Natural killer cell (primary cell): ENCODE measurements at regions not wholly inside any gene's neighbourhood (a gene's known extent, or its start where the extent isn't known, plus 50 kb on each side); places are given as distances from the start of the nearest gene placed in this dataset.
"Not testable (repeated sequence)": the region's sequence is repeated elsewhere in the genome, so short reads cannot be mapped to it uniquely, and the experiment has no call there.

Experiments used
- ATAC-seq, 3 donors: fragments of 150-1000 bp in 2 of 3; fragments of 200-7000 bp in 1 of 3; cut with Tn5 transposase; 1 replicate in 1 of 3; 2 replicates in 2 of 3; pipeline ENCODE4 v1.10.0; 2021; ENCODE audit warnings: mild to moderate bottlenecking in 2 of 3, moderate library complexity in 2 of 3
- DNase-seq, 2 donors: peaks; one replicate each; pipeline versions ENCODE4 v3.0.0 to v3.0.0-alpha.2; 2013 to 2021; ENCODE audit warnings: mixed read lengths in 1 of 2
- H3K27ac ChIP-seq: one replicate; pipeline ENCODE4 v1.5.1; 2013; ENCODE audit warnings: mild to moderate bottlenecking, low read length
- H3K27me3 ChIP-seq: one replicate; pipeline ENCODE4 v1.6.1; 2013; ENCODE audit warnings: low read length; ENCODE audit not compliant: control insufficient read depth, insufficient read depth
- H3K36me3 ChIP-seq: one replicate; pipeline ENCODE4 v1.6.1; 2013; ENCODE audit warnings: low read length; ENCODE audit not compliant: control insufficient read depth, insufficient read depth
- H3K4me1 ChIP-seq: one replicate; pipeline ENCODE4 v1.6.1; 2013; ENCODE audit warnings: low read length; ENCODE audit not compliant: control insufficient read depth, insufficient read depth
- H3K4me3 ChIP-seq: one replicate; pipeline ENCODE4 v1.5.1; 2013; ENCODE audit warnings: low read length
- H3K9me3 ChIP-seq: one replicate; pipeline ENCODE4 v1.6.1; 2013; ENCODE audit warnings: low read length; ENCODE audit not compliant: control insufficient read depth, insufficient read depth
- H3K27ac Mint-ChIP-seq, 2 donors: one replicate each; pipeline ENCODE4 v1.8.0; 2022; ENCODE audit warnings: mild to moderate bottlenecking in 2 of 2, mixed read lengths in 2 of 2, moderate library complexity in 1 of 2
- H3K27me3 Mint-ChIP-seq, 2 donors: one replicate each; pipeline ENCODE4 v1.8.0; 2022; ENCODE audit warnings: low read depth in 2 of 2, mixed read lengths in 2 of 2
- H3K36me3 Mint-ChIP-seq: one replicate; pipeline ENCODE4 v1.8.0; 2022; ENCODE audit warnings: mixed read lengths
- H3K4me1 Mint-ChIP-seq, 2 donors: one replicate each; pipeline ENCODE4 v1.8.0; 2022; ENCODE audit warnings: mixed read lengths in 2 of 2
- H3K4me3 Mint-ChIP-seq: one replicate; pipeline ENCODE4 v1.8.0; 2022; ENCODE audit warnings: mild to moderate bottlenecking, moderate library complexity, mixed read lengths
- H3K9me3 Mint-ChIP-seq, 2 donors: one replicate each; pipeline ENCODE4 v1.8.0; 2022; ENCODE audit warnings: mixed read lengths in 2 of 2
- CTCF ChIP-seq: fragments of 200-600 bp; IDR thresholded peaks from one replicate; pipeline ENCODE4 v1.8.0; 2022; ENCODE audit warnings: antibody characterized with exemption
- WGBS: methylation state at CpG from one replicate; pipeline ENCODE4 v1.1.7; 2013; ENCODE audit warnings: missing lambda C conversion rate; ENCODE audit not compliant: insufficient coverage; 5-methylcytosine and 5-hydroxymethylcytosine counted together
- intact Hi-C: fragments of 100-400 bp; cut with micrococcal nuclease; formaldehyde crosslinking; loops from one replicate; pipeline ENCODE4 v1.14.2; 2022

DNA sequence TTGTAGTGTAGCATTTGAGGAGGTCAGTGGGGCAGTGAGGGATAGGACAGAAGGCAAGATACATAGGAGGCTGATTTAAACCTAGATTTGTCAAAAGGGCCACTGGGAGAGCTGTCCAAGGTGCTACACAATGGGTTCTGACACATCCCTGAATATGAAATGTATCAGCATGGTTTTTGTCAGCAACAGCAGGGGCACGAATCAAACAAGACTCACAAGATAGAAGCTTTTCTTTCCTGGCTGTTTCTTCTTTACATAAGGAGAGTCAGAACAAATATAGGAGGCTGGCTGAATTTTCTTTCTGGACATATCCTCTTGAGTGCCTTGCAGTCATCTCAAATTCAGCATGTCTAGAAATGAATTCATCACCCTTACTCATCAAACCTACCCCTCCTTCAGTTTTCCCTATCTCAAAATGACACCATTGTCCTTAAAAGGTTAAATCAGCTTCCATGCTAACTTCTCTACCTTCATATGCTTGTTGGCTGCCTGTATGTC is 130.5 kb downstream of the NPIPB5 start:
- intact Hi-C loops, result no loop called here

DNA sequence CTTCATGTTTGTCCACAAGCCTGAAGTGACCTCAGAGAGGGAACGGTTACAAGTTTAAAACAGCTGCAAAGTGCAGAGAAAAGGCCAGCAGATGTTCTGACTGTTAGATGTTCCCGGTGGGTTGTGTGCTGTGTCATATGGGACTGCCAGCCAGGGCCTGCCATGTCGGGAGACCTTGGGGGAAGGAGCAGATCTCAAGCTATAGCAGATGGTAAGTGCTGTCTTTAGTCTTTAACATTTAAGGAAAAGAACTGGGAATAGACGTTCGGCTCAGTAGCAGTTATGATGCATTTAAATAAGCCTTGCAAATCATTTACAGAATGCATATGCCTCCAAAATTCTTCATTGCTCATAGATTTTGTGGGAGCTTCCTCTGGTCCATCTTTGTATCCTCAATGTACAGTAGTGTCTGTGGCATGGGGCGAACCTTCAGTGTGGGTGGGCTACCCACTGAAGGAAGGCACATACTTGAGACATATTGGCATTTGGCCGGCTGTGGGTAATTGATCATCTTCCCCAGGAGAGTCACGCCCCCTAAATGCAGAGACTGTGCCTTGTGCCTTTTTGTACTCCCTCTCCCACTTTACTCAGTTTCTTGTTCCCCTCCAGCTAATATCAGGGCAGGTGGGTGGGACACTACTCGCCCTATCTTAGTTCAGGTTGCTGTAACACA is 131.9 kb downstream of the NPIPB5 start:
- no peak overlapping the region for H3K4me3 Mint-ChIP-seq
- DNase-seq (no peak), ATAC-seq (no peak)
- Histone ChIP-seq H3K4me1 (no peaks in the 10 kb centered on the region), H3K9me3 (no peaks in the 10 kb centered on the region), H3K27me3 (peaks cover 10% of the 10 kb centered on the region), H3K36me3 (no peaks in the 10 kb centered on the region), H3K4me3 (no peak overlapping the region), H3K27ac (no peak overlapping the region)
- H3K27me3 Mint-ChIP-seq, result no peaks in the 10 kb centered on the region
- H3K27ac Mint-ChIP-seq, result no peak overlapping the region
- no peaks in the 10 kb centered on the region for H3K4me1 Mint-ChIP-seq
- no peak for TF ChIP-seq CTCF
- intact Hi-C loops, result no loop called here
- H3K36me3 Mint-ChIP-seq, result no peaks in the 10 kb centered on the region
- no peaks in the 10 kb centered on the region for H3K9me3 Mint-ChIP-seq
- WGBS, result 79% methylated on average over 9 of the region's 9 CpGs

More for the DNA sequence above, 130.5 kb downstream of the NPIPB5 start:
- Mint-ChIP-seq H3K4me3 (no peak overlapping the region), H3K27me3 (no peaks in the 10 kb centered on the region), H3K36me3 (no peaks in the 10 kb centered on the region), H3K4me1 (no peaks in the 10 kb centered on the region), H3K9me3 (no peaks in the 10 kb centered on the region), H3K27ac (no peak overlapping the region)
- WGBS, result 48% methylated on average over 1 of the region's 1 CpG
- H3K4me3 ChIP-seq, result no peak overlapping the region
- no peak for ATAC-seq
- no peaks in the 10 kb centered on the region for H3K4me1 ChIP-seq
- no peak for DNase-seq
- no peak for TF ChIP-seq CTCF
- no peak overlapping the region for H3K27ac ChIP-seq
- H3K36me3 ChIP-seq, result no peaks in the 10 kb centered on the region
- H3K27me3 ChIP-seq, result peaks cover 6% of the 10 kb centered on the region
- no peaks in the 10 kb centered on the region for H3K9me3 ChIP-seq

DNA sequence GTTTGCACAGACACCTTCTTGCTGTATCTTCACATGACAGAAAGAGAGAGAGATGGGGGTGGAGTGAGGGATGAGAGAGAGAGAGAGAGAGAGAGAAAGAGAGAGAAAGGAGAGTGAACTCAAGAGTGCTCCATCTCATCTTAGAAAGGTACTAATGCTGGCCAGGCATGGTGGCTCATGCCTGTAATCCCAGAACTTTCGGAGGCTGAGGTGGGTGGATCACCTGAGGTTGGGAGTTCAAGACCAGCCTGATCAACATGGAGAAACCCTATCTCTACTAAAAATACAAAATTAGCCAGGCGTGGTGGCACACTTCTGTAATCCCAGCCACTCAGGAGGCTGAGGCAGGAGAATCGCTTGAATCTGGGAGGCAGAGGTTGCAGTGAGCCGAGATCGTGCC is 132.5 kb downstream of the NPIPB5 start:
- H3K4me1 Mint-ChIP-seq, H3K36me3 ChIP-seq, intact Hi-C loops, H3K4me3 ChIP-seq, DNase-seq, H3K27me3 Mint-ChIP-seq, H3K9me3 ChIP-seq, H3K27ac ChIP-seq, ATAC-seq, H3K4me3 Mint-ChIP-seq, H3K27ac Mint-ChIP-seq, H3K36me3 Mint-ChIP-seq, H3K9me3 Mint-ChIP-seq, H3K4me1 ChIP-seq: not testable (repeated sequence)
- peaks cover 12% of the 10 kb centered on the region for H3K27me3 ChIP-seq
- 91% methylated on average over 5 of the region's 5 CpGs for WGBS

- Histone ChIP-seq H3K4me3 (no peak overlapping the region), H3K9me3 (no peaks in the 10 kb centered on the region), H3K27me3 (peaks cover 12% of the 10 kb centered on the region), H3K4me1 (no peaks in the 10 kb centered on the region), H3K36me3 (no peaks in the 10 kb centered on the region), H3K27ac (no peak overlapping the region)
- TF ChIP-seq CTCF, result no peak
- DNase-seq, result no peak
- Mint-ChIP-seq H3K36me3 (no peaks in the 10 kb centered on the region), H3K4me3 (no peak overlapping the region), H3K27me3 (no peaks in the 10 kb centered on the region), H3K27ac (no peak overlapping the region), H3K4me1 (no peaks in the 10 kb centered on the region), H3K9me3 (no peaks in the 10 kb centered on the region)
- WGBS, result 91% methylated on average over 2 of the region's 2 CpGs
- intact Hi-C loops, result no loop called here
- ATAC-seq, result no peak
Measured at GRCh38 chr16:22643886-22644285, 133.2 kb downstream of the NPIPB5 start.
